HG02852 (cell line): ENCODE measurements at regions not wholly inside any gene's neighbourhood (a gene's known extent, or its start where the extent isn't known, plus 50 kb on each side); places are given as distances from the start of the nearest gene placed in this dataset.

ENCODE experiments used
- ATAC-seq: cut with Tn5 transposase; IDR thresholded peaks from one replicate; pipeline ENCODE4 v1.9.1; 2021; ENCODE audit warnings: mild to moderate bottlenecking, moderate library complexity; ENCODE audit not compliant: unreplicated experiment

GRCh38 chr2:120863146-120863545 is 127.5 kb downstream of the GLI2 start:
- ATAC-seq, result no peak

GRCh38 chr2:120863661-120864320 is 128.1 kb downstream of the GLI2 start:
- ATAC-seq, result no peak

GRCh38 chr2:120864981-120865380 is 129.3 kb downstream of the GLI2 start:
- ATAC-seq, result no peak

GRCh38 chr2:120865656-120866055 is 130.0 kb downstream of the GLI2 start:
- no peak for ATAC-seq

GRCh38 chr2:120866071-120866470 is 130.4 kb downstream of the GLI2 start:
- ATAC-seq, result no peak

GRCh38 chr2:120866483-120867140 is 130.9 kb downstream of the GLI2 start:
- ATAC-seq, result no peak

GRCh38 chr2:120867290-120868241 is 131.9 kb downstream of the GLI2 start:
- ATAC-seq, result no peak

GRCh38 chr2:120868366-120868765 is 132.7 kb downstream of the GLI2 start:
- no peak for ATAC-seq

GRCh38 chr2:120869036-120869729 is 133.5 kb downstream of the GLI2 start:
- ATAC-seq, result no peak

GRCh38 chr2:120869730-120870466 is 134.2 kb downstream of the GLI2 start:
- ATAC-seq, result no peak

- ATAC-seq, result no peak
Measured at GRCh38 chr2:120870467-120870788, 134.8 kb downstream of the GLI2 start.

GRCh38 chr2:120871016-120871635 is 135.5 kb downstream of the GLI2 start:
- ATAC-seq, result no peak

- ATAC-seq, result no peak
Measured at GRCh38 chr2:120871881-120872620, 136.4 kb downstream of the GLI2 start.

- no peak for ATAC-seq
Measured at GRCh38 chr2:120873958-120874887, 138.6 kb downstream of the GLI2 start.

GRCh38 chr2:120874888-120875275 is 139.2 kb downstream of the GLI2 start:
- ATAC-seq, result no peak

GRCh38 chr2:120875431-120875830 is 139.8 kb downstream of the GLI2 start:
- no peak for ATAC-seq

GRCh38 chr2:120876526-120877280 is 141.0 kb downstream of the GLI2 start:
- ATAC-seq, result no peak

- no peak for ATAC-seq
Measured at GRCh38 chr2:120877409-120877808, 141.7 kb downstream of the GLI2 start.
